ENCODE measurements at regions not wholly inside any gene's neighbourhood (a gene's known extent, or its start where the extent isn't known, plus 50 kb on each side); places are given as distances from the start of the nearest gene placed in this dataset.
A peak's percentile ranks its signal among the peaks of the same experiment; 100 is the strongest.
"Not testable (repeated sequence)": the region's sequence is repeated elsewhere in the genome, so short reads cannot be mapped to it uniquely, and the experiment has no call there.

DNA sequence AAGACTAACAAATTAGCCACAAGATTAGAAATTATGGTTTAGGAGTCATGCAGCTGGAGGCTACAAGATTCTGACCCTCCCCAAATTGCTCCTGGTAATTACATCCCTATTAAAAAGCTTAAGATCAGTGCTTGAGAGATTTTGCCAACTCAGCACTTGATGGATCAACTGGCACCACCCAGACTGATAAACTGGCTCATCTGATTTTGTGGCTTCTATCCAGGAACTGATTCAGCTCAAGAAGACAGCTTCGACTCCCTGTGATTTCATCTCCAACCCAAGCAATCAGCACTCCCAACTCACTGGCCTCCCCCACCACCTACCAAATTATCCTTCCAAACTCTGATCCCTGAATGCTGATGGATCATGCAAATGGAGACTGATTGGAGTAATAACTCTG lies 94.8 kb downstream of the TNFRSF13B start:
- peaks cover 10% of the 10 kb centered on the region for H3K27me3 Mint-ChIP-seq (ENCODE audit: low read depth)
- TF ChIP-seq, protein P1, sequence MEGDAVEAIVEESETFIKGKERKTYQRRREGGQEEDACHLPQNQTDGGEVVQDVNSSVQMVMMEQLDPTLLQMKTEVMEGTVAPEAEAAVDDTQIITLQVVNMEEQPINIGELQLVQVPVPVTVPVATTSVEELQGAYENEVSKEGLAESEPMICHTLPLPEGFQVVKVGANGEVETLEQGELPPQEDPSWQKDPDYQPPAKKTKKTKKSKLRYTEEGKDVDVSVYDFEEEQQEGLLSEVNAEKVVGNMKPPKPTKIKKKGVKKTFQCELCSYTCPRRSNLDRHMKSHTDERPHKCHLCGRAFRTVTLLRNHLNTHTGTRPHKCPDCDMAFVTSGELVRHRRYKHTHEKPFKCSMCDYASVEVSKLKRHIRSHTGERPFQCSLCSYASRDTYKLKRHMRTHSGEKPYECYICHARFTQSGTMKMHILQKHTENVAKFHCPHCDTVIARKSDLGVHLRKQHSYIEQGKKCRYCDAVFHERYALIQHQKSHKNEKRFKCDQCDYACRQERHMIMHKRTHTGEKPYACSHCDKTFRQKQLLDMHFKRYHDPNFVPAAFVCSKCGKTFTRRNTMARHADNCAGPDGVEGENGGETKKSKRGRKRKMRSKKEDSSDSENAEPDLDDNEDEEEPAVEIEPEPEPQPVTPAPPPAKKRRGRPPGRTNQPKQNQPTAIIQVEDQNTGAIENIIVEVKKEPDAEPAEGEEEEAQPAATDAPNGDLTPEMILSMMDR (IDR thresholded peaks at IDR 0.05; ENCODE audit: unreplicated experiment in 3 of 3), result no peak
- no peak overlapping the region for H3K4me3 Mint-ChIP-seq
- peaks cover 6% of the 10 kb centered on the region for H3K9me3 Mint-ChIP-seq
- peaks cover 6% of the 10 kb centered on the region for H3K4me1 Mint-ChIP-seq
- no peak overlapping the region for H3K27ac Mint-ChIP-seq
- H3K36me3 Mint-ChIP-seq (ENCODE audit: low read depth), result no peaks in the 10 kb centered on the region

DNA sequence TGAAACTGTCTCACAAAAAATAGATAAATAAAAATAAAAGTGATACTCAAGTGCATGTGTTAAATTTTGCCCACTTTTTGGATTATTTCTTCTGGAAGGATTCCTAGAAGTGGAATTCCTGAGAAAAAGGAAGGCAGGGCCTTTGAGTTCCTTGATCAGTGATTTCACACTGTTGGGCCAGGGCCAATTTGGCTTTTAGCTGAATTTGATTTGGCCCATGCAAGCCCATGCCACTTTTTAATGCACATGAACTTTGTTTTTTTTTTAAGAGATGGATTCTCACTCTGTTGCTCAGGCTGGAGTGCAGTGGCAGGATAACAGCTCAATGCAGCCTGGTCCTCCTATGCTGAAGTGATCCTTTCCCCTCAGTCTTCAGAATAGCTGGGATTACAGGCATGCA lies 96.3 kb downstream of the TNFRSF13B start:
- H3K36me3 Mint-ChIP-seq (ENCODE audit: low read depth), result no peaks in the 10 kb centered on the region
- H3K4me1 Mint-ChIP-seq, result peaks cover 6% of the 10 kb centered on the region
- H3K9me3 Mint-ChIP-seq, result peaks cover 6% of the 10 kb centered on the region
- H3K4me3 Mint-ChIP-seq, result no peak overlapping the region
- peaks cover 16% of the 10 kb centered on the region for H3K27me3 Mint-ChIP-seq (ENCODE audit: low read depth)
- H3K27ac Mint-ChIP-seq, result no peak overlapping the region
- TF ChIP-seq, protein P1 (IDR thresholded peaks at IDR 0.05; ENCODE audit: unreplicated experiment in 3 of 3), result no peak

DNA sequence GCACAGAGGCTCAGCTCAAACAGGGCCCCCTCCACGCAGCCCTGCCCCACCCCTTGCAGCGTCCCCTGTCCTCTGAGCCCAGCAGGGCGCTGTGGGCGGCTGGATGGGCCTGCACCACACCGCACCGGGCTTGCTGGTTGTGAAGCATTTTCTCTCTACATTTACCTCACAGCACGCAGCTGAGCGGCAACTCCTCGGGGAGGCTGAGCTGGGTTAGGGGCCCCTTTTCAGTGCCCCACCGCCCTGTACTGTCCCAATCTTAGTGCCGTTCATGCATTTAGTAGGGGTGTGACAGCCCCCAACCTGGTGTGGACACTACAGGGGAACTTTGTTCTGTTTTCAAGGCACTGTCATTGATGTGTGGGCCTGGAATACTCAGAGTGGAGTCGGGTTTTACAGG lies 97.7 kb downstream of the TNFRSF13B start:
- not testable (repeated sequence) for H3K4me1 Mint-ChIP-seq; H3K36me3 Mint-ChIP-seq (ENCODE audit: low read depth); H3K27ac Mint-ChIP-seq; H3K9me3 Mint-ChIP-seq; H3K4me3 Mint-ChIP-seq
- peaks cover 22% of the 10 kb centered on the region for H3K27me3 Mint-ChIP-seq (ENCODE audit: low read depth)

DNA sequence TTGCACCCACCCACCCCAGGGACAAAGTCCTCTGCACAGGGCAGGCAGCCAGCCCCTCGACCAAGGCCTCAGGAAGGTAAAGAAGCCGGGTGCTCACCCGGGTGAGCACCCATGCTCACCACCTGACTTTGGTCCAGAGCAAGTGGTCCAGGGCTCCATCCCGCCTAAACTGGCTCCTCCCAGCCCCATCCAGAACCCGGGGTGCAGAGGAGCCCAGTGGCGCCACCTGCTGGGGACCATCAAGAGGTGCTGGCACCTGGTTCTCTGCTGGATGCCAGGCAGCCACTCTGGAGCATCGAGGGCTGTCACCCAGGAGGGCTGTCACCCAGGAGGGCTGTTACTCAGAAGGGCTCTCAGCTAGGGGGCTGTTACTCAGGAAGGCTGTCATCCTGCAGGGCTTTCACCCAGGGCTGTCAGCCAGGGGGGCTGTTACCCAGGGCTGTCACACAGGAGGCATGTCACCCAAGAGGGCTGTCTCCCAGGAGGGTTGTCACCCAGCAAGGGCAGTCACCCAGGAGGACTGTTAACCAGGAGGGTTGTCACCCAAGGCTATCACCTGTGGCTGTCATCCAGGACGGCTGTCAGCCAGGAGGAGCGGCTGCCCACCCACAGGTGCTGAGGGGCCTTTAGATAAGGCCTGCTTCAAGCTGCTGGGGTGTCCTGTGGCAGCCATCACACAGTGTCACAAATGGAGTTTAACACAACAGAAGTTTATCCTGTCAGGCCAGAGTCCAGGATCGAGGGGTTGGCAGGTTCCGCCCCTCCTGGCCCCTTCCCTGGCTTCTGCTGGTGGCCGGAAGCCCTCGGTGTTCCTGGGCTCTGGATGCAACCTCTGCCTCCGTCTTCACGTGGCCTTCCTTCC lies 98.5 kb downstream of the TNFRSF13B start:
- peaks cover 6% of the 10 kb centered on the region for H3K9me3 Mint-ChIP-seq
- no peak overlapping the region for H3K4me3 Mint-ChIP-seq
- H3K27me3 Mint-ChIP-seq (ENCODE audit: low read depth), result peaks cover 23% of the 10 kb centered on the region
- H3K4me1 Mint-ChIP-seq, result peaks cover 6% of the 10 kb centered on the region
- H3K27ac Mint-ChIP-seq, result no peak overlapping the region
- no peaks in the 10 kb centered on the region for H3K36me3 Mint-ChIP-seq (ENCODE audit: low read depth)
- TF ChIP-seq, protein P1 (IDR thresholded peaks at IDR 0.05; ENCODE audit: unreplicated experiment in 3 of 3), result peak; percentile 42 to 49 (median 45)

DNA sequence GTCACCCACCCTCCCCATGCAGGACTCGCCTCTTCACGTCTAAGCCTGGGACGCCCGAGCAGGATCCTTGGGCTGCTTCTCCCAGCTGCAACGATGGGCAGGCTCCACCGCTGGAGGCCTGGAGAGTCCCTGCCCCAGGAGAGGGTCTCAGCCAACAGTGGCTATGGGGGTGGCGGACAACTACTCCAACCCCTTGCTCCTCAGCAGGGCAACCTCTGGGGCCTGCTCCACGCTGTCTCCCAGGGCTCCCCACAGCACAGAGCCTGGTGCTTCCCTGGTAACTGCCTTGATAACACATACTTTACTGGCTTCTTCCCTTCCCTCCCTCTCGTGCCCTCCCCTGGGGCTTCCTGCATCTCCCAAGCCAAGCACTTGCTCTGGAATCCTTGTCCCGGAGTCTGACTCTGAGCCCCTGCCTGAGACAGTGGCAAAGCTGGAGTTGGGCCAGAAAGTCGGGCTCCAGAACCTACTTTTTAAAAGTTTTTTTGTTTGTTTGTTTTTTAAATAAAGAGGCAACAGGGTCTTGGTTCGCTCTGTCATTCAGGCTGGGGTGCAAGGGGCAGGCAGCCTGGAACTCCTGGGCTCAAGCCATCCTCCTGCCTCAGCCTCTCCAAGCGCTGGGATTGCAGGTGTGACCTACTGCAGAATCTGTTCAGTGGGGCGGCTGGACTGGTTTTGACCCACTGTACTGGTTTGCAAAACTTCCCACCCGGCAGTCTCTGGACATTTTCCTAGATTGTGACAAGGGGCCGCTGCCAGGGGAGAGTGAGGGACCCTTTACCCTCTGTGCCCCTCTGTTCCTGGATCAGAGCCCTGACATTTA lies 99.4 kb downstream of the TNFRSF13B start:
- H3K36me3 Mint-ChIP-seq (ENCODE audit: low read depth), result no peaks in the 10 kb centered on the region
- peaks cover 11% of the 10 kb centered on the region for H3K4me1 Mint-ChIP-seq
- H3K27ac Mint-ChIP-seq, result no peak overlapping the region
- no peak overlapping the region for H3K4me3 Mint-ChIP-seq
- TF ChIP-seq, protein P1 (IDR thresholded peaks at IDR 0.05; ENCODE audit: unreplicated experiment in 3 of 3), result no peak
- H3K9me3 Mint-ChIP-seq, result peaks cover 4% of the 10 kb centered on the region
- H3K27me3 Mint-ChIP-seq (ENCODE audit: low read depth), result peaks cover 27% of the 10 kb centered on the region

DNA sequence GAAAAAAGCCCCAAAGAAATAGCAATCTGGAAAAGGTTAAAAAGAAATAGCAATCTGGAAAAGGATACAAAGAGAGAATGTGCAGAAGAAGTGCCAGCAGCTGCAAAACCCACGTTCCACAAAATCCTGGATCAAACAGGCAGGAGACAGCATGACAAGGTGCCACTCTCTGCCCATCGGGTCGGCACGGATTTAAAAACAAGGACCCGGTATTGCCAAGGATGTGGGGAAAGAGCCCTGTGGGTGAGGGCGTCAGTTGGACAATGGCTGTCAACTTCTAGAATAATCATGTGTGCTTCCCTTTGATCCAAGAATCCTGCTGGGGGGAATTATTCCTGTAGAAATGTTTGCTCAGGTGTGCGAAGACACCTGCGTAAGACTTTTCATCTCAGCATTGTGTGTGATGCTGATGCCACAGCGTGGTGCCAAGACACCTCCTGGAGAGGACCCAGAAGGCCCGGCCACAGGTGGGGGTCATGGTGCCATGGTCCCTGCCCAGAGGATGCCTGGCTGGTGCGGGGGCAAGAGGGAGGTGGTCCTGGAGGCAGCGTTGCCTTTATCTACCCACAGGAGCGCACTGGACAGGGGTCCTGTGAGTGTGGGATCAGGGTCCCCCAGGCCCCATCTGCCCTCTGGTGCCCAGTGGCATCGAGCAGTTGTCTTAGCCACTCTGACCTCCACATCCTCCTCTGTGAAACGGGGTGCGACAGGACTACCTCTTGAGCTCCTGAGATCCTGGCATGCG lies 100.3 kb downstream of the TNFRSF13B start:
- not testable (repeated sequence) for H3K4me3 Mint-ChIP-seq; H3K9me3 Mint-ChIP-seq; H3K27ac Mint-ChIP-seq; H3K36me3 Mint-ChIP-seq (ENCODE audit: low read depth)
- H3K27me3 Mint-ChIP-seq (ENCODE audit: low read depth), result peaks cover 27% of the 10 kb centered on the region
- peaks cover 11% of the 10 kb centered on the region for H3K4me1 Mint-ChIP-seq
